IMR-90 (cell line): ENCODE measurements at regions not wholly inside any gene's neighbourhood (a gene's known extent, or its start where the extent isn't known, plus 50 kb on each side); places are given as distances from the start of the nearest gene placed in this dataset.

ENCODE experiments used
- ATAC-seq: fragments of 200-7000 bp; cut with Tn5 transposase; 2 replicates; pipeline ENCODE4 v1.9.1; 2020; ENCODE audit warnings: low read depth, mild to moderate bottlenecking, moderate library complexity
- BruUV-seq: library from RNA; stranded (reverse); fragments of 400-500 nt; replicated peaks from 2 replicates; lab custom pipeline; 2021; lab: Mats Ljungman, UMichigan
- CTCF ChIA-PET: fragments of 300-600 bp; formaldehyde crosslinking; extraction: SDS; loops from one replicate; lab custom pipeline; 2021; ENCODE audit warnings: antibody characterized with exemption; lab: Yijun Ruan, JAX
- POLR2A ChIA-PET: fragments of 300-600 bp; sonication (Branson Sonifier 250); formaldehyde crosslinking; loops from one replicate; lab custom pipeline; 2022; ENCODE audit warnings: antibody characterized with exemption; ENCODE audit not compliant: unreplicated experiment; lab: Charles Lee
- DNase-seq: peaks from one replicate; pipeline ENCODE4 v3.0.0; 2013
- H2AFZ ChIP-seq: replicated peaks from 2 replicates; pipeline ENCODE3; 2013; ENCODE audit warnings: low read length, mild to moderate bottlenecking; ENCODE audit not compliant: poor library complexity
- H2AK5ac ChIP-seq: 2 replicates; pipeline ENCODE4 v1.6.1; 2013; ENCODE audit warnings: low read depth, low read length, inconsistent platforms
- H2AK9ac ChIP-seq: replicated peaks from 2 replicates; pipeline ENCODE3; 2013; ENCODE audit warnings: mild to moderate bottlenecking, low read depth, low read length, moderate library complexity; ENCODE audit not compliant: poor library complexity
- H2BK120ac ChIP-seq: 2 replicates; pipeline ENCODE4 v1.6.1; 2013; ENCODE audit warnings: low read depth, low read length, inconsistent platforms
- H2BK15ac ChIP-seq: 3 replicates; pipeline ENCODE4 v1.6.1; 2013; ENCODE audit warnings: low read depth, low read length, inconsistent platforms
- H2BK20ac ChIP-seq: 2 replicates; pipeline ENCODE4 v1.6.1; 2013; ENCODE audit warnings: low read depth, mild to moderate bottlenecking, inconsistent platforms, low read length, moderate library complexity
- H2BK5ac ChIP-seq: 2 replicates; pipeline ENCODE4 v1.6.1; 2013; ENCODE audit warnings: mild to moderate bottlenecking, low read depth, low read length, inconsistent platforms; ENCODE audit not compliant: poor library complexity, severe bottlenecking
- H3K14ac ChIP-seq: replicated peaks from 2 replicates; pipeline ENCODE4 v1.6.1; 2013; ENCODE audit warnings: low read depth, low read length, inconsistent platforms
- H3K18ac ChIP-seq: 2 replicates; pipeline ENCODE4 v1.6.1; 2013; ENCODE audit warnings: low read depth, low read length, control low read depth
- H3K23ac ChIP-seq: 2 replicates; pipeline ENCODE4 v1.6.1; 2013; ENCODE audit warnings: low read depth, low read length, inconsistent platforms
- H3K27ac ChIP-seq: 2 replicates; pipeline ENCODE4 v1.5.1; 2013; ENCODE audit warnings: mild to moderate bottlenecking, control low read depth, low read length; ENCODE audit not compliant: insufficient read depth
- H3K27me3 ChIP-seq: 2 replicates; pipeline ENCODE4 v1.6.1; 2013; ENCODE audit warnings: low read length; ENCODE audit not compliant: control insufficient read depth, insufficient read depth
- H3K36me3 ChIP-seq: 2 replicates; pipeline ENCODE4 v1.6.1; 2013; ENCODE audit warnings: low read length, mixed read lengths; ENCODE audit not compliant: control insufficient read depth, insufficient read depth
- H3K4ac ChIP-seq: 2 replicates; pipeline ENCODE4 v1.6.1; 2013; ENCODE audit warnings: low read depth, low read length, inconsistent platforms
- H3K4me1 ChIP-seq: 2 replicates; pipeline ENCODE4 v1.6.1; 2013; ENCODE audit warnings: low read length, mixed read lengths; ENCODE audit not compliant: control insufficient read depth, insufficient read depth
- H3K4me2 ChIP-seq: 2 replicates; pipeline ENCODE4 v1.6.1; 2013; ENCODE audit warnings: low read depth, mild to moderate bottlenecking, control low read depth, low read length, moderate library complexity
- H3K4me3 ChIP-seq: 2 replicates; pipeline ENCODE4 v1.5.1; 2013; ENCODE audit warnings: low read depth, mild to moderate bottlenecking, control low read depth, low read length, moderate library complexity; ENCODE audit not compliant: insufficient read depth
- H3K56ac ChIP-seq: 2 replicates; pipeline ENCODE4 v1.6.1; 2013; ENCODE audit warnings: low read length, inconsistent platforms; ENCODE audit not compliant: insufficient read depth; ENCODE audit errors: extremely low read depth
- H3K79me1 ChIP-seq, 2 experiments: 2 replicates each; pipeline ENCODE4 v1.6.1; 2013; ENCODE audit warnings: low read length in 2 of 2, inconsistent platforms in 1 of 2, low read depth in 1 of 2
- H3K9ac ChIP-seq: 2 replicates; pipeline ENCODE4 v1.6.1; 2013; ENCODE audit warnings: low read depth, low read length, control low read depth
- H3K9me1 ChIP-seq: 2 replicates; pipeline ENCODE4 v1.6.1; 2013; ENCODE audit warnings: low read length, inconsistent platforms; ENCODE audit not compliant: insufficient read depth
- H3K9me3 ChIP-seq: 2 replicates; pipeline ENCODE4 v1.6.1; 2013; ENCODE audit warnings: low read length; ENCODE audit not compliant: control insufficient read depth, insufficient read depth
- H4K20me1 ChIP-seq: 2 replicates; pipeline ENCODE4 v1.6.1; 2013; ENCODE audit warnings: low read length, inconsistent platforms; ENCODE audit not compliant: insufficient read depth
- H4K5ac ChIP-seq: 2 replicates; pipeline ENCODE4 v1.6.1; 2013; ENCODE audit warnings: mild to moderate bottlenecking, low read depth, low read length, control low read depth
- H4K8ac ChIP-seq, 2 experiments: 2 replicates each; pipeline ENCODE4 v1.6.1; 2013; ENCODE audit warnings: low read depth in 2 of 2, low read length in 2 of 2, control low read depth in 1 of 2, inconsistent platforms in 1 of 2
- H4K91ac ChIP-seq: 2 replicates; pipeline ENCODE4 v1.6.1; 2013; ENCODE audit warnings: low read depth, low read length, inconsistent platforms; ENCODE audit not compliant: insufficient read depth
- CEBPB ChIP-seq: IDR thresholded peaks from 2 replicates; pipeline ENCODE4 v1.6.1; 2012; ENCODE audit warnings: low read depth, low read length, improper control_type of control experiment
- NFE2L2 ChIP-seq: fragments of 150-350 bp; IDR thresholded peaks from 2 replicates; pipeline ENCODE4 v1.6.1; 2016; ENCODE audit warnings: low read depth, mild to moderate bottlenecking, low read length
- WGBS, 2 experiments: methylation state at CpG; one replicate each; pipeline versions ENCODE4 v1.1.5 to v1.1.7; 2013; ENCODE audit warnings: missing lambda C conversion rate in 2 of 2; ENCODE audit not compliant: insufficient read length in 1 of 2; ENCODE audit errors: extremely low coverage in 2 of 2; 5-methylcytosine and 5-hydroxymethylcytosine counted together
- dilution Hi-C: fragments of 300-500 bp; cut with HindIII; formaldehyde crosslinking; loops from one replicate; pipeline ENCODE4 v1.14.3; 2018; ENCODE audit warnings: low sequenced_read_pairs; ENCODE audit not compliant: unreplicated experiment
- in situ Hi-C: fragments of 300-500 bp; cut with MboI; formaldehyde crosslinking; loops from 3 replicates; pipeline ENCODE4 v1.14.3; 2019; ENCODE audit warnings: low sequenced_read_pairs, inconsistent platforms, mixed read lengths
- intact Hi-C: fragments of 100-400 bp; cut with micrococcal nuclease; formaldehyde crosslinking; loops from 2 replicates; pipeline ENCODE4 v1.10.0; 2022

DNA sequence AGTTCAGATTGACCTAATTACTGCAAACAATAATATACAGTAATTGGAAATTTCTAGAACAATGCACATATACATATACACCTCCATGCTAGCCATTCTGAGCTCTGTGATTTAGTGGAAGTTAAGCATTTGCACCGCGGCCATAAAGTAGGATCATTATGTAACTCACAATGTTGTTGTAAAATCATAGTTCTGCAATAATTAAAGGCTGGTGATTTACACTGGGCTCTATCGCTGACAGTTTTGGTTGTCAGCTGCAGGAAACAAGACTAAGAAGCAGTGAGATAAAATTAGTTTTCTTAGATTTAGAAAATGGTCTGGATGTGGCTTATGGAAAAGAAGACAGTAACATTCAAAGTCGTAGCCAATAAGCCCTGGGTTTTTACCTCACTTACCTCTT lies 776.3 kb downstream of the TMEM121 start:
- no peaks in the 10 kb centered on the region for H3K9me1 ChIP-seq
- dilution Hi-C loops = no loop called here
- H3K56ac ChIP-seq = no peak overlapping the region
- no peak overlapping the region for H2AK9ac ChIP-seq
- H2BK120ac ChIP-seq = no peak overlapping the region
- CTCF ChIA-PET = no interaction called here
- H4K20me1 ChIP-seq = no peaks in the 10 kb centered on the region
- H3K4me1 ChIP-seq = no peaks in the 10 kb centered on the region
- H4K8ac ChIP-seq = no peak overlapping the region
- no peak overlapping the region for H2BK15ac ChIP-seq
- H3K9ac ChIP-seq = no peak overlapping the region
- no peaks in the 10 kb centered on the region for H3K27me3 ChIP-seq
- H3K4me3 ChIP-seq = no peak overlapping the region
- H3K9me3 ChIP-seq = peaks cover 11% of the 10 kb centered on the region; the same call in 1 of the 2 replicates
- H2AK5ac ChIP-seq = no peak overlapping the region
- no peaks in the 10 kb centered on the region for H3K36me3 ChIP-seq
- no peak overlapping the region for H2BK20ac ChIP-seq
- no CpG with 5 or more reads among the region's 4 CpGs for WGBS, 2 experiments
- H3K18ac ChIP-seq = no peak overlapping the region
- POLR2A ChIA-PET = no interaction called here
- no peak overlapping the region for H2AFZ ChIP-seq
- in situ Hi-C loops = no loop called here
- ATAC-seq (no peak), DNase-seq (no peak)
- H3K23ac ChIP-seq = no peak overlapping the region
- no TSS peak for BruUV-seq
- TF ChIP-seq CEBPB (no peak), NFE2L2 (no peak)
- H4K91ac ChIP-seq = no peak overlapping the region
- no peak overlapping the region for H3K14ac ChIP-seq
- H3K79me1 ChIP-seq = no peaks in the 10 kb centered on the region
- H3K4ac ChIP-seq = no peak overlapping the region
- no peak overlapping the region for H3K27ac ChIP-seq
- H2BK5ac ChIP-seq = no peak overlapping the region
- intact Hi-C loops = no loop called here
- H3K4me2 ChIP-seq = no peak overlapping the region
- no peak overlapping the region for H4K5ac ChIP-seq
